GM19025 (cell line): ENCODE measurements at regions not wholly inside any gene's neighbourhood (a gene's known extent, or its start where the extent isn't known, plus 50 kb on each side); places are given as distances from the start of the nearest gene placed in this dataset.
"Not testable (repeated sequence)": the region's sequence is repeated elsewhere in the genome, so short reads cannot be mapped to it uniquely, and the experiment has no call there.

Source experiments
- ATAC-seq: cut with Tn5 transposase; IDR thresholded peaks from one replicate; pipeline ENCODE4 v1.9.1; 2021; ENCODE audit warnings: mild to moderate bottlenecking, low read depth, moderate library complexity; ENCODE audit not compliant: unreplicated experiment

DNA sequence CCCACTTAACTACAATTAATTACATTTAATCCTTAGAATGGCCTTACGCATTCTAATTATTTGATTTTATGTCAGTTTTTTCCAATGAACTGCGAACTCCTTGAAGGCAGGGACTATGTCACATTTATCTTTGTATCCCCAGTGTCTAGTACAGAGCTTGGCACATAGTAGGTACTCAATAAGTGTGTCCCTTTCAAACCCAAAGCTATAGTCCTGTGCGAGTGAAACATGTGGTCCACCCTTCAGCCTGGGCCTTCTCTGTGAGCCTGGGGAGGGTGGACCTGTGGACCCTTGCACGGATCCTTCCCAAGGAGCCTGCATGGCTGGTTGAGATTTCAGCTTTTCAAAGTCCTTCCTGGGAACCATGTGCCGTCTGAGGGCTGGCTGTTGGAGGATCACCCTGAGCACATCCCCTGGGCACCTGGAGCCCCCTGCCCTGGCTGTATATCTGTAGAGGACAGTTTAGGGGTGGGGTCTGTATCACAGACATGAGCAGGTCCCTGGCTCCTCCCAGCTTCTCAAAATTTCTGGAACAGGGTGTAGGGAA, 103.1 kb downstream of the IER5 start:
- no peak for ATAC-seq

DNA sequence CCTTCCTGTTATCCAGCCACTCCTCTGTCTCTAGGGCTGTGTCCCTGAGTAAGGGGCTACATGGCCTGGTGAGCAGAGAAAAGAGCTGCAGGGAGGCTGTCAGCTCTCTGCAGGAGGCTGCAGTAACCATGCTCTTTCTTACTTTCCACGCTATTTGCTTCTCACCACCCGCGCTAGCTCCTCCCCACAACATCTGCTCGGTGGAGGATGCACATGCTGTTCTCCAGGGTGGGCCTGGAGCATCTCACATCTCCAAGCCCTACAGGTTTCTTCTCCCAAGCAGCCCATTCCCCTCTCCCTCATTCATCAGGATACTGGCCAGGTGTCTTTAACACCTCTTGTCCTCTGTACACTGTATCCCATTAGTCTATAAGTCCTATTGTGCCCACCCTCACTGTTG, 103.8 kb downstream of the IER5 start:
- no peak for ATAC-seq

DNA sequence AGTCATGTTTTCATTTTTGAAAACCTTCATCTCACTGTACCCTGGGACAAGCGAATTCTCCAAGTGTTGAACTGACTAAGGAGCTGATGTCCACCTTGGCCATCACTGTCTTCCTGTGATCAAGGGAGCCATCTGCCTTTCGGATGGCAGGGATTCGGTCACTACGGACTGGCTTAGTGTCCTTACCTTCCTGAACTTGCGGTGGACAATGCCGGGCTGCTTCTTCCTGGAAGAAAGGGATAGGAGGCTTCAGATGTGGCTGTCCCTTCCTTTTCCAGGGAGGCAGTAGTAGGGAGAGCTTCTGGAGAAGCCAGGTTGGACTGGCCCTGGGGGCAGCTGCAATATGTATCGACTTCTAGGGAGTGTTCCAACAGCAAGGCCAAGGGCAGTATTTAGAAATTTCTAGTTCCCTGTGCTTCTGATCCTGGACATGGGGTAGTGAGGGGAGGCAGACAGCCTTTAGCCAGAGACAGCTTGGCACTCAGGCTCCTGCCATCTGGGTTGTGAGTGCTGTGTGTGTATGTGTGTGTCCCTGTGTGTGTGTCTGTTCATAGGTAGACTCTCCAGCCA, 114.6 kb downstream of the IER5 start:
- ATAC-seq = no peak

DNA sequence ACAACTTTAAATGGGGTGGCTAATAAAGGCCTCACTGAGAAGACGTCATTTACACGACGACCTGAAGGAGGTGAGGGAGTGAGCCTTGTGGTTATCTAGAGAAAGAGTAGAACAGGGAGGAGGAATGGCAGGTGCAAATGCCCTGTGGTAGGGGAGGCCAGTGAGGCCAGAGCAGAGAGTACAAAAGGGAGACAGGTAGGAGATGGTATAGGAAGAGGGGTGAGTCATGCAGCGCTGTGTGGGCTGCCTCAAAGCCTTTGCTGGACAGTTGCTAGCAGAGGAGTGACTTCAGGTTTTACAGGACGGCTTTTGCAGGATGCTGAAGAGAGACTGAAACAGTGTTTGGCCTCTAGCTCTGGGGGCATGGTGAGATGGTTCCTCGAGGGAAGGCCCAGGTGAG, 116.0 kb downstream of the IER5 start:
- no peak for ATAC-seq

DNA sequence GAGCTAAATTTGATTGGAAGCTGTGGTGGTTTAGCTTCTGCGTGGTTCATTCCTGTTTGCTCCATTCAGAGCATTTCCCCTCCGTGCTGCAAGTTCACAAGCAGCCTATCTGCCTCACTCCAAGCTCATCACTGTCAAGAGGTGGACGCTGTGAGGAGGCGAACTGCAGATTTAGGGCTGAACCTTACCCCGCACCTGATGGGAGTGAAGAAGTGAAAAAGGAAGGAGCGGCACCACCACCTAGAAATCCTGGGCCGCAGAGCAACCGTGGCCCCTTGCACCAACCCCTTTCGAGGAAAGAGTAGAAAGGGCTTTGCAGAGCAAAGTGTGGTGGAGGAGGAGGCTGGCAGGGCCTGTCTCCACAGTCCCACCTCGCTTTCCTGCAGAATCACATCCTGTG, 117.4 kb downstream of the IER5 start:
- ATAC-seq = no peak

DNA sequence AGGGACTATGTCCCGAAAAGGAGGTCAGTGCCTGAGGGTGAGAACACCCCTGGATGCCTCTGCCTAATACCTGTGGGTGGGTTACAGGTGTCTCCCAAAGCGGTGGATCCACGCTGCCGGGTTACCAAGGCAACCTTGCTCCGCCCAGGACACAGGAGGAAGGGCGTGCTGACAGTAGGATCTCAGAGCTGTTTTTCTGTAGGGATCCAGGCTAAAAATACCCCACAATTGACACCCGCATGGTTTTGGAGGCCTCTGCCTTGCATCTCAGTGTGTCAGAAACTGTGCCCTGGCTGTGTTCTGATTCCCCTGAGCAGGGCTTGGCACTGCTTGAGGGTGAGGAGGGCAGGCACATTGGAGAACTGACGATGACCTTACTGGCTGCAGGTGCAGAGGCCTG, 118.0 kb downstream of the IER5 start:
- no peak for ATAC-seq

DNA sequence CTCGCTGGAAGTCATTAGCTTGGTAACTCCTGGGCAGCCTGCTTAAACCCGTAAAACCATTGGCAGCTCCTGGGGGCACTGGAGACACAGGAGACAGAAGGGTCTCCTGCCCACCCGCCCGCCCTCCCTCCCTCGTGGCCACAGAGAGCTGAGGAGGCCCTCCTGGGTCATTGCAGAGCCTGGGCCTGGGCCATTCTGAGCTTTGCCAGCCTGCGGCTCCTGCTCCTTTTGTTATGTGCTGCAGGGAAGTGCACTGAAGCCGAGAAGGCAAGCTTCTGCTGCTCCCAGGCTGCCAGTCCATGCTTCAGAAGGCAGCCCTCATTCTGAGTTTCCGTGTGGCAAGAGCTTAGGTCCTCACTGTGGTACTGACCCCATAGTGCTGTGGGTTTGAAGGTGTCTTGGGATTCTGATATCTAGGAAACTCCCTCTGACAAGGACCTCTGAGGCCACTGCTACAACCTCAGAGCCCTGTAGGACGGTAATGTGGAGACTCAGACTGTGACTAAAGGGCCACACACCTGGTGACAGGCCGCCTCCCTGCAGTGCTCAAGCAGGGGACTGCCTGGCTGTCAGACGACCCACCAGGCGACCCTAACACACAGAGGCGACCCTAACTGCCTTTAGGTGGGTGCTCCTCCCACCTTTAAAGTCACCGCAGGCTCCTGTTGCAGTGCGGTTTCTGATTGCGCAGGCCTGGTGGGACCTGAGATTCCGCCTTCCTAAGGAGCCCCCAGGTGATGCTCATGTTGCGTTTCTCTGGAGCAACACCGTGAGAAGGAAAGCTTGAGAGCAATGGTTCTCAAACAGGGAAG, 118.7 kb downstream of the IER5 start:
- no peak for ATAC-seq

DNA sequence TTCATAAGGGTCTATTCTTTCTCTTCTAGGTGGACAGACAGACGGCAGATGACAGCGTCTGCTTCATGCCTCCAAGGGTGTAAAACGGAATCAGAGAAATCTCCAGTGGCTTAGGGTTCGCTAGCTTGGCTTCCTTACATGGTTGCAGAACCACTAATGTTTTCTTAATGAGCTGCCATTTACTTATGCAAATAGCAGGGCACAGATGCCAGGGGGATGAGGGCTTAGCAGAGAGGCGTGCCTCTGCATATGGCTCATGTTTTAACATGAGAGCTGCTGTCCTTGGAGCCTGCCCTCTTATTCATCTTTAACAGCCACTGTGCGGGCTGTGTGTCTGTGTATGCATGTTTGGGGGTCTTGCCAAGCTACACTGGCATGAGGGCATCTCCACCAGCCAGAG, 119.6 kb downstream of the IER5 start:
- no peak for ATAC-seq

DNA sequence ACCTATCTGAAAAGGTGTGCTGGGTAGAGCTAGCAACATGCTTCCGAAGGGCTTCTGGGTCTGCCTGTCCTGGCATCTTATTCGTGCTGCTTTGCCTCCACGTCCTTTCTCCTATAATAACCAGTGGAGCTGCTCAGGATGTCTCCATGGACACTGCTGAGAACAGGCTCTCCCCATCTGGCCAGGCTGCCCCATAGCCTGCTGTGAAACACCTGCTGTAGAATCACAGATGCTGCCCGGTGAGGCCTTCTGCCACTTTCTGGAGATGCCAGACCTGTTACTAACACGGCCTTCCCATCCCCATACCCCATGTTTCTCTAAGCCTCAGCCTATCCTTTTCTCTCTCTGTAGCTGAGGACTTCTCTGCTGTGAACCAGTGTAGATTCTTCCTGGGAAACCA, 120.5 kb downstream of the IER5 start:
- no peak for ATAC-seq

DNA sequence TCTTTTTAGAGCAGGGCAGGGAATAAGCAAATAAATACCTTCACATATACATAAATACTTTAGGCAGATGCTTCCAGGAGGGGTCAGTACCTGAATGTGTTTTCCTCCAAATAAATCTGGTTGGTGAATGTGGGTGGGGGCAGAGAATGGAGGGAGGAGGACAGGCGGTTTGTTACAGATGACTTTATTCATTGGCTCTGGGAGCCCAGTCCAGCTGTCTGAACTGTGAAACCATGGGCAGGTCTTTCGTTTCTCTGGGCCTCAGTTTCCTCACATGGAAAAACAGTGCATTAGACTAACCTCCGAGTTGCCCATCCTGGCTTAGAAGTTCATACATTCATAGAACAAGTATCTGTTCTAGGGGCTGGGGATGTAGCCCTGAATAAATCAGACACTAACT, 124.6 kb downstream of the IER5 start:
- ATAC-seq = no peak

DNA sequence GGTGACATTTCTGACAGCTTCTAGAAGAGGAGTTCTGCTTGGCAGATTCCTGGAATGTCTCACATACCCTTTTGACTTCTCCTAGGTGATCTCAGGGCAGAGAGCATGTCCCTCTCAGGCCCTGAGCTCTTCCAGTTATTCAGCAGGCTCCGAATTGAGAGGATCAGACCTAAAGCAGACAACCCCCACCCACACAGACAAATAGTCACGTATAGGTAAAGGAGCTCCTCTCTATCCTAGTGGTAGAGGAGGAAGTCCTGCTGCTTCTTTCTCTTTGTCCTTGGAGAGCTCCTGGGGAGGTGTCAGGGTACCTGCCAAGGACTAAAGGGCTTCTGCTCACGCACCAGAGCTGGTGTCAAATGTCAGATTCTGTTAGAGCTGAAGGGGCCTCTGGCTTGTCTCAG, 128.1 kb downstream of the IER5 start:
- no peak for ATAC-seq

DNA sequence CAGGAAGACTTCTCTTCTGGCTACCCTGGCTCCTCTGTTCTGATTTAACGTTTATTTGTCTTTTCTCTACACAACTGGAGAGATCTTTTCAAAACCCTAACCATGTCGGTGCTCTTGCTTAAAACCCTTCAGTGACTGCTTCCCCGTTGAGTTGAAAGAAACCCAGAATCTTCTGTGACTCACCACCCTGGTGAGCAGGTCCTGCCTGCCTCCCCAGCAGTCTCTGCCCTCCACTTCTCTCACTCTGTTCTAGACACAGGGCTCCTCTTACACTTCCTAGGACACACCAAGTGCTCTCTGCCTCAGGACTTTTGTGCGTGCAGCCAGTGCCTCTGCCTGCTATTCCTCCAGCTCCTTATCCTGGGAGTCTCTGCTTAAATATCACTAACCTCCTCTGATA, 131.4 kb downstream of the IER5 start:
- ATAC-seq = no peak

DNA sequence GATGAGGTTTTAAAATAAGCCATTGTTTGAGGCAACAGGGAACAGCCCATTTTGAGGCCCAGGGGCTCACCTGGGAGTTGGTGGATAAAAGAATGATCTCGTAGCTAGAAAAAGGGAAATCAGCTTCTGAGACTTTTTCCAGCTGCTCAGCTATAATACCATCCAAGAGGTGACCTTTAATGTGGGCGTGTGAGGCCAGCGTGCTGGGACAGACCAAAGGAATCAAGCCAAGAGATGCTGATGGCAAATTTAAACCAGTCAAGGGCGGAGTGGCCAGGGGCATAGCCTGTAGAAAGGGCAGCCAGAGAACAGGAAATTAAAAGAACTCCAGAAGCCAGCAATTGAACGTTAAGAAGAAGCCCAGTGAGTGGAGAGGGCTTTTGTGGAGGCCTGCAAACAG, 132.6 kb downstream of the IER5 start:
- no peak for ATAC-seq

DNA sequence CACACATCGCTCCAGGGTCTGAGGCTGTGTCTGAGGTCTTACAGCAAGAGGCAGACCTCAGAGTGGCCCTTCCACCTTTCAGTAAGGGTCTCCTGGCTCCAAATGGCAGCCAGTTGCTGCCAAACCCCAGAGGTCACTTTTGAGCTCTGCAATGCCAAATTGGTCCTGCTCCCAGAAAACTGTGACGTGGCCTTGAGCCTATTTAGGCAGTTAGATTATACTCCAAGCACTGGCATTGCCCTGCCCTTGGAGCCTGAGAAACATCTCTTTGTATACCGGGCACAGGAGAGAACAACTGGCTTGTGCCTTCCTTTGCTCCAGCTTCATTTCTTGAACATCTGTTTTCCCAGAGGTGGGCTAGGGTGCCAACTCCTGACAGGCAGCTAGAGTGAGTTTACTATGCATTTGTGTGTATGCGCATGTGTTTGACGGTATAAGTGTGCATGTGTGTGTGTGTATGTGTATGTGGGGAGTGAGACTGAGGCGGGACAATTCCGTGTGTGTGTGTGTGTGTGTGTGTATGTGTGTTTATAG, 134.5 kb downstream of the IER5 start:
- ATAC-seq = no peak

DNA sequence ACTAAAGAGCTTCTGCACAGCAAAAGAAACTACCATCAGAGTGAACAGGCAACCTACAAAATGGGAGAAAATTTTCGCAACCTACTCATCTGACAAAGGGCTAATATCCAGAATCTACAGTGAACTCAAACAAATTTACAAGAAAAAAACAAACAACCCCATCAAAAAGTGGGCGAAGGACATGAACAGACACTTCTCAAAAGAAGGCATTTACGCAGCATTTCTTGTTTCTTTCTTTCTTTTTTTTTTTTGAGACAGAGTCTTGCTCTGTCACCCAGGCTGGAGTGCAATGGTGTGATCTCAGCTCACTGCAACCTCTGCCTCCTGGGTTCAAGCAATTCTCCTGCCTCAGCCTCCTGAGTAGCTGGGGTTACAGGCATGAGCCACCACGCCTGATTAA, 138.2 kb downstream of the IER5 start:
- not testable (repeated sequence) for ATAC-seq

DNA sequence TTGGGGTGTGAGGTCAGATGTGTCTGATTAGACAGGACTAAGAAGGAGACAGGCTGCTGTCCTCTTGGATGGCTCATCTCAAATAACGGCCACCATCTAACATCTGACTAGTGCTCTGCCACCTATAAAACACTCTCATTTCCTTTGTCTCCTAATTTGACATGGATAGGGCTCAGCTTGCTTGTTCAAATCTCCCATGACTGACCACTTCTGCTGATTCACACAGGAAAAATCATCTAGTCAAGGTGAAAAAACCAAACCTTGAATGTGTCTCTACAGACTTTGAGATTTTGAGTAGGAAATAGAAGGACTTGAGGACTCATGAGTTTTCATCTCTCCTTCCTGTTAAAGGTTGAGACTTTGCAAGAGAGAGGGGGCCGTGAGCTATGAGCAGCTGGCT, 150.6 kb downstream of the IER5 start:
- ATAC-seq = no peak

DNA sequence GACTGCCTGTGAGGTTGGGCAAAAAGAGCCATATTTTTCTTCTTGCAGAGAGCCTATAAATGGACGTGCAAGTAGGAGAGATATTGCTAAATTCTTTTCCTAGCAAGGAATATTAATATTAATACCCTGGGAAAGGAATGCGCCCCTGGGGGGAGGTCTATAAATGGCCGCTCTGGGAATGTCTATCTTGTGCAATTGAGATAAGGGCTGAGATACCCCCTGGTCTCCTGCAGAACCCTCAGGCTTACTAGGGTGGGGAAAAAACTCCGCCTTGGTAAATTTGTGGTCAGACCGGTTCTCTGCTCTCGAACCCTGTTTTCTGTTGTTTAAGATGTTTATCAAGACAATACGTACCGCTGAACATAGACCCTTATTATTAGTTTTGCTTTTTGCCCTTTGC, 157.8 kb downstream of the IER5 start:
- not testable (repeated sequence) for ATAC-seq

DNA sequence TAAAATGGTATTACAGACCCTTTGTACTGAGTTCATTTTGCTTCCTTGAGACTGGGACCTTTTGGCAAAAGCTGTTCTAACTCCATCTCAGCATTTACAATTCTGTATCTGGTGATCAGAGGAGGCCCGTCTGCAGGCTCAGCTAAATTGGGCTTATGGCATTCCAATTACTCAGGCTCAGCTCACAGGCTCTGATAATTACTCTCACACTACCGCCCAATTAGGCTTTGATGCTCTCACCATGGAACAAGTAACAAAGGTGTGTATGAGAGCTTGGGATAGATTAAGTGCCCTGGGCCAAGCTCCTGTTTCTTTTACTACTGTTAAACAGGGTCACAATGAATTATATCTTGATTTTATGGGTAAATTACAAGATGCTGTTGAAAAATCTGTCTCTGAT, 159.9 kb downstream of the IER5 start:
- not testable (repeated sequence) for ATAC-seq

DNA sequence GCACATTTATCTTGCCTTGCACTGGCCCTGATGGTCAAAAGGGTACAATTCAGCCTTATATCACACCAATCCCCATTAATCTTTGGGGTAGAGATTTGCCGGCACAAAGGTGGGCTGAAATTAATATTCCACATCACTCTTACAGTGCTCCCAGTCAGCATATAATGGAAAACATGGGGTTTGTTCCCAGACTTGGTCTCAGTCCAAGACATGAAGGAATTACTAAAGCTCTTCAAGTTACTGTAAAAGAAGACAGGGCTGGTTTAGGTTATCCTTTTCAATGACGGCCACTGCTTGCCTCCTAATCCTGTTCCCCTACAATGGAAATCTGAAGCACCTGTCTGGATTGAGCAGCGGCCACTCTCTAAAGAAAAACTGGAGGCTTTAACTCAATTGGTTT, 160.7 kb downstream of the IER5 start:
- no peak for ATAC-seq

DNA sequence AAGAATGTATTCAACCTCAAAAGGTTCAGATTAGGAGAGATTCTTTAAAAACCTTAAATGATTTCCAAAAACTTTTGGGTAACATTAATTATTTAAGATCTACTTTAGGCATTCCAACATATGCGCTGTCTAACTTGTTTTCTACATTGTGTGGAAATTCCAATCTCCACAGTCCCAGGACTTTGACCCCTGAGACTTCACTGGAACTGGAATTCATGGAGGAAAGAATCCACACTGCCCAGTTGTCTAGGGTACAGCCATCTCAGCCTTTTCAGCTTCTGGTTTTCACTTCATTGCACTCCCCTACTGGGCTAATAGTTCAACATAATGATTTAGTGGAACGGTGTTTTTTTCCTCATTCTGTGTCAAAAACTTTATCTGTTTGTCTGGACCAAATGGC, 161.5 kb downstream of the IER5 start:
- ATAC-seq = no peak

DNA sequence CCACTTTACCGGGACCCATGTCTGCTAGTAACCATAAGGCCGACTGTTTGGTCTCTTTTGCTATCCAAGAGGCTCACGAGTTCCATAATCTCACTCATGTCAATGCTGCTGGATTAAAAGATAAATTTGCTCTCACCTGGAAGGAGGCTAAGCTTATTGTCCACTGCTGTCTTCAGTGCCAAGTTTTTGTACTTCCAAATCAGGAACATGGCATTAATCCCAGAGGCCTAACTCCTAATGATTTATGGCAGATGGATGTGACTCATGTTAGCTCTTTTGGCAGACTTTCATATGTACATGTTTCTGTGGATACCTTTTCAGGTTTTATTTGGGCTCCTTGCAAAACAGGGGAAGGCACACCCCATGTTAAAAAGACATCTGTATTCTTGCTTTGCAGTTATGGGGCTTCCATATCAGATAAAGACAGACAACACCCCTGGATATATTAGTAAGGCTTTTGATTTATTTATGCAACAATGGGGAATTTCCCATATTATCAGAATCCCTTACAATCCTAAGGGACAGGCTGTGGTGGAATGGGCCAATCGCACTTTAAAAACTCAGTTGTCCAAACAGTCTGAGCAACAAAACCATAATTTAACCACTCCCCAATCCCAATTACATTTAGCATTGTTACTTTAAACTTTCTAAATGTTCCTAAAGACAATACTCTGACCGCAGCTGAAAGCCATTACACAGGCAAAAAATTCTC, 162.7 kb downstream of the IER5 start:
- no peak for ATAC-seq
